GM21619 (cell line): ENCODE measurements at regions not wholly inside any gene's neighbourhood (a gene's known extent, or its start where the extent isn't known, plus 50 kb on each side); places are given as distances from the start of the nearest gene placed in this dataset.
A peak's percentile ranks its signal among the peaks of the same experiment; 100 is the strongest.

Experiments used
- ATAC-seq: cut with Tn5 transposase; IDR thresholded peaks from one replicate; pipeline ENCODE4 v1.9.1; 2021; ENCODE audit not compliant: unreplicated experiment

DNA sequence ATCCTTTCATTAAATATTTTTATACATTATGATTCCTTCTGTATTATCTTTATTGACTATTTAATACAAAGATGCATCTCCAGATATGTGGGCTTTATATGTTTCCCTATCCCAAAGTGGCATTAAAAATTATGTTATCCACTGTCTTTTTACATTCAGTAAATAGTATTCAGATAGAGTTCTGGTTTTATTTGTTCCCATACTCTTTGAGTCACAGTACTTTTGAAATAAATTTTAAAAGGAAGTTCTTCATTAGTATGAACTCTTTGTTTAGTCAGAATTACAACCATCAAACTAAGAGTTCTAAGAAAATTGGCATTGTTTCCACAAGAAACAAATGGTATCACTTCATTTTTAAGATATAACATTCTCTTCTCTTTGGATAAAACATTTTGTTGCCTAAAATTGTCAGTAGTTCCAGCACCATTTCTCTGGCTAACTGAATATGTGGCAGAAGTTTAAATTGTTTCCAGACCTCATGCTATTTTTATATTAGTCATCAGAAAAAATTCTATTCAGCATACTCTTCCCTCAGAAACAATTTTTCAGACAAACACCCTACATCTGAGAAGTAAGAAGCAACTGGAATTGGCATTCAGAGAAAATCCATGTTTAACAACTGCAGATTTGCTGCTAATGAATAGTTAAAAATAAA lies 88.5 kb upstream of the COL5A2 start:
- no peak for ATAC-seq

DNA sequence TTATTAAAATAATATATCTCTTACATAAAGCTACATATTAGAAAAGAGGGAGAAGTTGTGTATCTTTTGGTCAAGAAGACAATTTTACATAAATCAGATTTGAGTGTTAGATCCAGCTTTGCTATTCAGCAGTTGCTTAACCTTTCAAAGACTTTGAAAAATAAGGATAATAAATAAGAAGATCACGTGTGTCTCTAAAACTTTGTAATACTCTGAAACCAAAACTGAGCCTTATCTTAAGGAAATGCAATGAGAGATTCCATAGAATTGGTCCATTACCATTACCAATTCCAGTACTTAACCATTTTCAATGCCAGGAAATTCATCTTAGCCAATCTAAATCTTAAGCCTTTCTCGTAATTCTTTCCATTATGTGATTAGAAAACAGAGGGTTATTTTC lies 89.2 kb upstream of the COL5A2 start:
- no peak for ATAC-seq

DNA sequence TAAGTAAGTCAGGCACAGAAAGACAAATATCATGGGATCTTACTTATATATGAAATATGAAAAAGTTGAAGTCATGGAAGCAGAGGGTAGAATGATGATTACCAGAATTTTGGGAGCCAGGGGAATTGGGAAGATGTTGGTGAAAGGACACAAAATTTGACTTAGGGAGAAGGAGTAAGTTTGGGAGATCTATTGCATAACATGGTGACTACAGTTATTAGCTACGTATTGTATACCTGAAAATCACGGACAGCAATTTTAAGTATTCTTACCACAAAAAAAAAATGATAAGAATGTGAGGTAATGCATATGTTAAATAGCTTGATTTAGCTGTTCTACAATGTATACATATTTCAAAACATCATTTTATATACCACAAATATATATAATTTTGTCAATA lies 94.2 kb upstream of the COL5A2 start:
- no peak for ATAC-seq

DNA sequence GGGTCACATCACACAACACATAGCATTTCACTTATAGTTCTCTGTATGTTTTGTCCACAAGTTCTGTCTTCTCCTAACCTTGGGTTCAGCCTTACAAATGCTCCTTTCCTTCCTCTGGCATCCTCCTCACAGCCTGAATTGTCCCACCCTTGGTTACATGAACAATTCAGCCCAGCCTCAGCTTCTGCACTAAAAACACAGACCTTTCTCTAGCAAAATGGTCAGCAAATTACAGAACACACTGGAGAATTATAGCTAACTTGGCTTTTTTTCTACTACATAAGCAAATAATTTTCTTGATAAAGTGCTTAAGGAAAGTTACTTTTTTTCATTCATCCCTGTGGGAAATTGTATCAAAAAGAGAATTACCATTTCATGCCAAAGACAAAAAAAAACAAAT lies 94.8 kb upstream of the COL5A2 start:
- ATAC-seq: no peak

DNA sequence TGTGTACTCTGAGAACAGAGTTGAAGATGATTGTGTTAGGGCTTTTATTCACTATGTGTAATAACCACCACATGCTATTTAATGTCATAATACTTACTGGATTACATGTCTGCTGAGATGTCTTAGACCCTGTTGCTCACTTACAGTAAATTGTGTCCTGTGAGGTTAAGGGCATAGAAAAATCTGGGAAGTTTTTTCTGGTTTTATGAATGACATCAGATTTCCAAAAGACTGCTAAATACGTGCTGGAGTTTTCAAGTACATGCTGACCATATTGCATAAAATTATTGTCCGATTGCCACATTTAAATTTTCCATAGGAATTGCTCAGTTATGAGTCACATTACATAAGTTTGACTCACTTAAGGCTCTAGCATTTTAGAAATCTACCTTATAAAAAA lies 96.7 kb upstream of the COL5A2 start:
- ATAC-seq: no peak

DNA sequence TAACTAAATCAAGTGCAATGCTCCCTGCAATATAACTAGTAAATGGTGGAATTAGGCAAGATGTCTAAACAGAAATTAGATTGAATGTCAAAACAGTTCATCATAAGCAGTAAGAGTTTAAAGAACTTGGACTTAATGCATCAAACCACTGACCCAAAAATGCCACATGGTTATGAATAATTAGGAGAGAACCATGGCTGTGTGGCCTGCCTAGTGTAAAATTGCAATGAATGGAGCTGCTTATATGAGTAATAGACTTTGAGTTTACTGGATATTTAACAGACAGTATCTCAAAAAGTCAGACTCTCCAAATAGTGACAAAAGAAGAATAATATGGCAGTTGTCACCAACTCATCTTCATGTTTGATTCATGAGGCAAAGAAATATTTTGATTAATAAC lies 101.6 kb upstream of the COL5A2 start:
- ATAC-seq: no peak

DNA sequence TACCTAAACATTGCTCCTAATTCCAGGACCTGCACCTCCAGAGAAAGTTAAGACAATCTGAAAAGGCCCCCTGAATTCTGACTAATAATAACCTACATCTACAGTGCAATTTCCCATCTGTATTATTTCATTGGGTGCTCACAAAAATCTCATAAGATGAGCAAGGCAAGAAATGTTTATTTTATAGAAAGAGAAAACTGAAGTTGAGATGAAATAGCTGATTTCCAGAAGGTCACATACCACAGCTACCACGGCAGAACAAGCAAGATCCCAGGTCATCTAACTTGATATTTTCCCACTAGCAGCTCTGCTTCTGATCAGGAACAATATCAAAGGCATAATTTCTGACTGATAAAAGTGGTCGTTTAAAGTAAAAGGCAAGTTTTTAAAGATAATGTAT lies 105.8 kb upstream of the COL5A2 start:
- ATAC-seq: no peak

DNA sequence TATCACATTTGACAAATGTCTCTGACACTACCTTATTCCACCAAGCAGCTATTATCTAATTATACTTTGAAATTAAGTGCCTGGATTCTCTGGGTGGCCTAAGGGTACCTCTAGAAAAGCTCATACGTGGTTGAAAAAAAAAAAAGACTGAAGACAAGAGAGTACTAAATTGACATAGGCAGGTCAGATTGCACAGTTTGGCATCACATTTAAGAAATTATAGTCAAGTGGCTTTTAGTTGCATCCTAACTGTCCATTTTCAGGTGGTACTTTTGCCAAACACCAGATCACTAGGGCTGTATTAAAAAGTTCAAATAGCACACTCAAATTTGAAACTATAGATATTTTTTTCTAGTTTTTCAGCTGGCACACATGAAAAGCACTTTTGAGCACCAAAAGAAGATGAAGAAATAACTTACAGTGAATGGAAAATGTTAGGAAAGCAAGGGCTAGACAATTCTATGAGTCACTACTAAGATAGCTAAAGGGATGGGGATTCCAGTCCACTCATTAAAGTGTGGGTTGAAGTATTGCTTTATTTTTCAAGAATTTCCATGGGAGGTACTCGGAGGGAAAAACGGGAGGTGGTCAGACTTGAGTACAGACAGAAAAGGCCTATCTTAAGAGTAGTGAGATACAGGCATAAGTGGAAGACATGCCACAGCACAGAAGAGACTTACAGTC lies 106.5 kb upstream of the COL5A2 start:
- ATAC-seq: no peak

DNA sequence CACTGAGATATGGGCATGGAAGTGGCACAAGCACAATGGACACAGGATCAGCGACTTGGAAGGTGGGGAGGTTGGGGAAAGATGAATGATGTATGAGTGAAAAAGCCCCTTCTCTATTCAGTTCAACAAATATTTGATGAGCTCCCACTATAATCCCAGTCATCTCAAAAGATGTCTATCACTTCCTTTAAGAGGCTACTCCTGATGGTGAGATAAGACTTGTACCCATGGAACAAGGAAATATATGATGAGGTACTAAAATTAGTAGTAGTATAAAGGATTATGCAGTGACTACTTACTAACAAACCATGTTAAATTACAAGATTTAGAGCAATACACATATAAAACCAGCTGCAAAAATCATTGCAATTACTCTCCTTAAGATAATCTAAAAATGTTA lies 107.8 kb upstream of the COL5A2 start:
- no peak for ATAC-seq

DNA sequence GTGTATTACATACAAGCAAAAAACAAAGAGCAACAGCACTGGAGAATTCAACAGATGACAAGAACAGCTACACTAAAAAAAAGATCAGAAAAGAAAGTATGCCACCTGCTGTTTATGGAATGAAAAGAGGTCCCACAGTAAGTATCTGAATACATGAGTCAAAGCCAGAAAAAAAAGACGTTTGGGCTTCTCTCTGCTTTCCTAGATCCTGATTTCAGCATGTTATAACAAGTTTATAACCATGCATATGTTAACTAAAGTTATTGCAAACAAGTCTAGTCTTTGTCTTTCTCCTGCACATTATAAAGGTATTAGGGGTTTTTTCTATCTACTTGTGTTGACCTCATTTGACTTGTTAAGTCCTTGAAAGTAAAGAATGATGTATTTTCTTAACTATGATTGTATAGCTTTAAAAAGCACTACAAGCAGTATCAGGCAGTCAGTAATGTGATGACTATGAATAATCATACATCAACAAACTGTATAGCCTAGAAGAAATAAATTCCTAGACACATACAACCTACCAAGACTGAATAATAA lies 108.5 kb upstream of the COL5A2 start:
- ATAC-seq: peak; percentile 88

DNA sequence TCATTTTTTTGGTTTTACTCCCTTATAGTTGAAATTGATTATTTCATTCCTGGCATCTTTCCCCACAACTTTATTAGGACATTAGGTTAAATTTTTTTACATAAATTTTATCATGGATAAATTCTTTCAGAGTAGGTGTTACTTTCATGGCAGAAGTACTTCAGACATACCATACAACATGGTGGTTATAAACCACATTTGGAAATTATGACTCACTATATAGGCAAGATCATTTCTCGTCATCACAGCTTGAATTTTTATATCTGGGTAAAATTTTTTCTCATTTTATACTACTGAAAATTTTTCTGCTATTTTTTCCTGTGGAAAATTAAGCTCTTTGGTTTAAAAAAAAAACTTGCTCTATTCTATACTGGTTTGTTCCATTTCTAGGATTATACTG lies 111.9 kb upstream of the COL5A2 start:
- no peak for ATAC-seq

DNA sequence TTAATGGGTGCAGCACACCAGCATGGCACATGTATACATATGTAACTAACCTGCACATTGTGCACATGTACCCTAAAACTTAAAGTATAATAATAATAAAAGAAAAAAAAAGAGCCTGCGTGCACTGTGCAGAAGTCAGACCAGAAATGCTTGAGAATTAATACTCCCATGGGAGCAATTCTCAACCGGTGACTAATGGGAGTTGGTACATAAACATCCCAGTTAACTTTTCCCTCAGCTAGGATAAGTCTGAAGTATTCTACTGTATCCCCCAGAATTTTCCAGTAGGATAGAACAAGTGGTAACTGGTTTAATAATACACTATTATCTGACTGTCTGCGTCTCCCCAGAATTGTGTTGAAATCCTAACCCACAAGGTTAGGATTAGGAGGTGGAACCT lies 113.6 kb upstream of the COL5A2 start:
- ATAC-seq: no peak

DNA sequence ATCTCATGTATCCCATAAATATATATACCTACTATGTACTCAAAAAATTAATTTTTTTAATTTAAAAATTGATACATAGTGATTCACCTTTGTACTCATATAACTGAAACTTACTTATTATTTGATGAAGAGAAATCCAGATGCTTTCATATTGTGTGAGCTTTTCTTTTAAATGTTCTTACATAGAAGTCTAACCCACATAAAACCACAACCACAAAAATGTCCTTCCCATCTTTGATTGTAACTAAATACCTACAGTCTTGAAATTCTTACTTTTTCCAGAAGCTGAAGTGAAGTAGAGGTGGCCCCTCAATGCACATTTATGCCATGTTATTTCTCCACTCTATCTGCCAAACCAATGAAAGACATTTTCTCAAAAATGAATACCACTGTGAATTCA lies 117.9 kb upstream of the COL5A2 start:
- no peak for ATAC-seq

DNA sequence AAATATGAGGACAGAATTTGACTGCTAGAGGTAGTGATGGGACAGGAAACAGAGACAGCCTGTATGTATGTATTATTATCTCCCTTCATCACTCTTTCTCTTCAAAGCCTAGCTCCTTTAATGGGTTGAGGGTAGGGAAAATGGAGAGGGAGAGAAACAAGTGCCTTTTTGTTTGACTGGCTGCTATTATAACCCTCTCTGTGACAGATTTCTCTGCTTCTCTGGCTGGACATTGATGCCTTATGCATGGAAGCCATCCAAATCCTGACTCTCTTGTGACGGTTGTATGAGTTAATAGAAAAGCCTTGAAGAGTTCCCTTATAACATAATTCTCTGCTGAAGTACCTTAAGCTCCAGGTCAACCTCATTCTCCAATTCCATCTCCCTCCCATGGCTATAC lies 118.5 kb upstream of the COL5A2 start:
- ATAC-seq: no peak

DNA sequence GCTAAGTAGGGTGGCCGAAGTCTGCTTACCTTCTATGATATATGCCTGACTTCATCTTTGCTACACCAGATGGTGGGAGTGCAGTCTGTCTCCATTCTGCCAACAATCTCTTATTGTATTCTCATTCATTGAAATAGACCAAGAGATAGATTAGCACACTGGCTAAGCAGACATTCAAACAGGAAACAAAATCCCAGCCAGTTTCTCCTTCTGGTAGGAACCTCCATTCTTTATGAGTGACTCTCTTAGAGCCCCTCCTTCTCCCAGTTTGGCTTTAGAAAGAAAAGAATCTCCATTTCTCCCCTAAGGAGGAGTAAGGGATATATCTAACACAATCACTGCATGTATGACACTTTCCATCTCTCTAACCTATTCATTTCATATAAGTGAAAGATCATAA lies 118.9 kb upstream of the COL5A2 start:
- no peak for ATAC-seq

DNA sequence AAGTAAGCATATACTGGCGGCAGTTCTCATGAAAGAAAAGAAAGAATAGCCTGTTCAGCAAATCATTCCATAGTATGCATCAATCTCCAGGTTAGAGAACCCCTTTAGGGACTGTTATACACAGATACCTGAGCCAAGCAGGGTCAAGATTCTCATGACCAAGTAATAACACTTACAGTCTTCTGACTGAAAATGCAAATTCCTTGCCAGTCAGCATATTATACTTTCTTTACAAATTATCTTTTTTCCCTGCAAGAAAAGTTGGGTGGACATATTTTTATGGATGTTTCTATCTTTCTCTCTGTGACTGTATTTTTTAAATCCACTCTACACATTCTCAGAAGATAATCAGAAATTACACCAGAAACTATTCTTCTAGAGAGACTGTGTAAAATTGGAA lies 120.4 kb upstream of the COL5A2 start:
- no peak for ATAC-seq

DNA sequence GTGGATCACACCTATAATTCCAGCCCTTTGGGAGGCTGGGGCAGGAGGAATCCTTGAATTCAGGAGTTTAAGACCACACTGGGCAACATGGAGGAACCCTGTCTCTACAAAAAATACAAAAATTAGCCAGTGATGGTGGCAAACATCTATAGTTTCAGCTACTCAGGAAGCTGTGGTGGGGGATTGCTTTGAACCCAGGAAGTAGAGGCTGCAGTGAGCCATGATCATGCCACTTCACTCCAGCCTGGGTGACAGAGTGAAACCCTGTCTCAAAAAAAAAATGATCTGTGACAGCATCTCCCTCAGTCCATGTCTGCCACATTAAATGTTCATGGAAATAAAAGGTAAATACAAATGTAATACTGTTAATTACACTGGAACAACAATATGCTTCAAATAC lies 121.4 kb upstream of the COL5A2 start:
- ATAC-seq: no peak

DNA sequence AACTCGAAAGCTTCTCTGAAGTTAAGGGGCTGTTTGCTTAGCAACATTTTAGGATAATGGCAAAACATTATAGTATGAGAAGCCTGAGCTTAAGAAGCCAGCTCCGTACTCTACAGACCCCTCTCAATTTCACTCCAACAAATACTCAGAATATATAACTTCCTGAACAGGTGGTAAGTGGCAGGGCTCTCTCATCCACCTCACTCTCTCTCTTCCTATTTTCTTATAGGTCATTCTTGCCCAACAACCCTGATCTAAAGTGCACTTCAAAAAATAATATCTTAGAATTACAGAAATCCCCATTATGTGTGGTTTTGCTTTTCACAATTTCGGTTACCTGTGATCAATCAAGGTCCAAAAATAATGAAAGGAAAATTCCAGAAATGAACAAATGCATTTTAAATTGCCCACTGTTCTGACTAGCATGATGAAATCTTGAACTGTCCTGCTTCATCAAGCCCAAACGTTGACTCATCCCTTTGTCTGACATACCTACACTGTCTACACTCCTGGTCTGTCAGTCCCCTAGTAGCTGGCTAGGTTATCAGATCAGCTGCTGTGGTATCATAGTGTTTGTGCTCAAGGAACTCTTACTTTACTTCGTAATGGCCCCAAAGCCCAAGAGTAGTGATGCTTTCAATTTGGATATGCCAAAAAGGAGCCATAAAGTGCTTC lies 122.8 kb upstream of the COL5A2 start:
- ATAC-seq: no peak

DNA sequence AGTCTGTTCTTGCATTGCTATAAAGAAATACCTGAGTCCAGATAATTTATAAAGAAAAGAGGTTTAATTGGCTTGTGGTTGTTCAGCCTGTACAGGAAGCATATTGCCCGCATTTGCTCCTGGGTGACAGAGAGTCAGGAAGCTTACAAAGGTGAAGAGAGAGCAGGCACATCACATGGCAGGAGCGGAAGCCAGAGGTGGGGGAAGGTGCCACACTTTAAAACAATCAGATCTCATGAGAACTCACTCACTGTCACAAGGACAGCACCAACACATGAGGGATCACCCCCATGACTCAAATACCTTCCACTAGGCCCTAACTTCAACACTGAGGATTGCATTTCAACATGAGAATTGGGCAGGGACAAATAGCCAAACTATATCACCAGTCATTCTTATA lies 124.8 kb upstream of the COL5A2 start:
- ATAC-seq: no peak

DNA sequence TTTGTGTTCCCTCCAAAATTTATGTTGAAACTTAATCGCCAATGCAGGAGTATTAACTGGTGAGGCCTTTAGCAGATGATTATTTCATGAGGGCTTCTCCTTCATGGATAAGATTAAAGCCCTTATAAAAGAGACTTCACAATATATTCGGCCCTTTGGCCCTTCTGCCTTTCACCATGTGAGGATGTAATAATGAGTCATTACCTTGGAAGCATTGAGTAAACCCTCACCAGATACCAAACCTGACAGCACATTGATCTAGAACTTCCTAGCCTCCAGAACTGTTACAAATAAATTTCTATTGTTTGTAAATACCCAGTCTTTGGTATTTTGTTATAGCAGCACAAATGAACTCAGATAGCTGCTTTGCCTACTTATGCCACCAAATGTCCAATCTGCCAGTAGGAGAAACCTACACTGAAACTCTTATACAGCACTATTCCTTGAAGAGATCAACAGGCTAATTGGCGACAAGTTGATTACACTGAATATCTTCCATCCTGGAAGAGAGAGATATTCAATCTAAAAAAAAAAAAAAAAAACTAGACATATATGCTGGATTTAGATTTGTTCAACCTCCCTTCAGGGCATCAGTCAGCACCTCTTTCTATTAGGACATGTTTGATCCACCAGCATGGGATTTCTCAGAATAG lies 125.9 kb upstream of the COL5A2 start:
- ATAC-seq: no peak

DNA sequence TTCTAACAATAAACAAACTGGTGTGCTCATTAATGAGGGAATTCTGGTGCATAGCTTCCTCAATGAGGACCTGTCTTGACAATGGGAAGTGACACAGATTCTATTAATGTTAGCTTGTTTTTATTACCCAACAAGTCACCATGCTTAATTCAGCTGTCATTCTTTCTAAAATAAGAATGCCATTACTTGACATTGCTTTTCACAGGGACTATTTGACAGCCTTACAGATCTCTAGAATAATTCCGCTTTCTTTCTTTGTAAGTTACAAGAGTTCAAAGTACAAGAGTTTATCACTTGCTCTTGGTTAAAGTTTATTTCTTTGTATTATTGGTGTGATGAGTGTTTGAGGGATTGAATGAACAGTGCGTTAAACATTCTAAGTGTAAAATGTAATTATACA lies 127.0 kb upstream of the COL5A2 start:
- ATAC-seq: no peak
